ENCODE measurements at regions not wholly inside any gene's neighbourhood (a gene's known extent, or its start where the extent isn't known, plus 50 kb on each side); places are given as distances from the start of the nearest gene placed in this dataset.

DNA sequence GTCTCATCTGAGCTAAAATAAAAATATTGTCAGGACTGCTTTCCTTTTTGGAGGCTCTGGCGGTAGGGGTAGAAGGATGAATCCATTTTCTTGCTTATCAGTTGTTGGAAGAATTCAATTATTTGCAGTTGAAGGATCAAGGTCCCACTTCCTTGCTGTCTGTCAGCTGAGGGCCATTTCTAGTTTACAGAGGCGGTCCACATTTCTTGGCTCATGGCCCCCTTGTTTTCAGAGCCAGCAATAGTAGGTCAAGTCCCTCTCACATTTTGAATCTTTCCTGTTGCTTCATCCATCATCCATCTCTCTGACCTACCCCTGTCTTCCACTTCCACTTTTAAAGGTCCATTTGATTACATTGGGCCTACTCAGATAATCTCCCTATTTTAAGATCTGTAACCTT lies 1099.3 kb upstream of the DIAPH2 start:
- no peak for DNase-seq (ENCODE audit: low spot score)

- DNase-seq (ENCODE audit: low spot score) = no peak
These were observed 1072.3 kb upstream of the DIAPH2 start for GRCh38 chrX:95612350-95612749.

DNA sequence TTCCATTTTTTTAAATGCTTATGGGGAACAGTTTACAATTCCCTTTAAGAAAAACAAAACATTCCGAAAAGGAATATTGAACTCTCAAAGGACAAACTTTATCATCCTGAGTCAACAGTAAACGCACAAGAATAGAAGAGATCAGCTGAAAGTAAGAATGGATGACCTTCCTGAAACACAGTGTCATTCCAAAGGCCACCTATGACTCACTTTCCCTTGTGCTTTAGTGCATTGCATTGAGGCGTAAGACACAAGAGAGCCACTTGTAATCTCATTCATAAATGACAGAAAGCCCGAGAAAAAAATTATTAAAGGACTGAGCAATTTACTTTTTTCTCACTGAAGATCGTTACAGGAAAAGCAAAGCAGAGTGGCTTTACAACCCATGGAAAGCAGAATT lies 1062.4 kb upstream of the DIAPH2 start:
- DNase-seq (ENCODE audit: low spot score) = no peak

DNA sequence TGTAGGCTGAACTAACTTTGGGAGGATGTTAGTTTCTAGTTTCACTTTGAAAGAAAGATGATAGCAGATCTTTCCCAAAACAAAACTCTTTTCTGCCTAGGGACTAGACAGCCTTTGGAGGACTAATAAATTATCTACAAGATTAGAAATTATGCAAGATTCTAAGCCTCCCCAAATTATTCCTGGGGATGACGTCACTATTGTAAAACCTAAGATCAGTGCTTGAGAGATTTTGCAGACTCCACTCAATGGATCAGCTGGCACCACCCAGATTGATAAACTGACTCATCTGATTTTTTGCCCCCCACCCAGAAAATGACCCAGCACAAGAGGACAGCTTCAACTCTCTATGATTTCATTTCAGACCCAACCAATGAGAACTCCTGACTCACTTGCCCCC lies 1057.9 kb upstream of the DIAPH2 start:
- DNase-seq (ENCODE audit: low spot score) = no peak

- DNase-seq (ENCODE audit: low spot score) = no peak
These were observed 1055.8 kb upstream of the DIAPH2 start for GRCh38 chrX:95628796-95629195.

- no peak for DNase-seq (ENCODE audit: low spot score)
These were observed 1054.9 kb upstream of the DIAPH2 start for GRCh38 chrX:95629737-95630136.

GRCh38 chrX:95640226-95640625 lies 1044.4 kb upstream of the DIAPH2 start:
- no peak for DNase-seq (ENCODE audit: low spot score)

- DNase-seq (ENCODE audit: low spot score) = no peak
These were observed 1038.9 kb upstream of the DIAPH2 start for GRCh38 chrX:95645738-95646137.

DNA sequence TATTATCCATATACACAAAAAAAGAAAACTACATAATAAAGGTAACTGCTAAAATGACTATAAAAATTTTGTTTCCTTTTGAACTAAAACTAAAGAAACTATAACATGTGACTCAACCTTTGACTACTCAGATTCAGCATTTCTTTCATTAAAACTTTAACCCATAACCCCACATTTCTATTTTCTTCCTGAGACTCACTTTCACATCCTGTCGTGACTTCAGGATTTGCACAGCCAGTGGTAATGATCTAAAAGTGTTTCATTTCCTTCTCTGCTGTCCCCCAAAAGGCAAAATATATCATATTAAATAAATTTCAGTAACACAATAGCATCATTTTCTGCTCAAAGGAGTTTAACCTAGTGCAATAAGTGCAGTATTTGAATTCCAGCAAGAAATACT lies 1022.4 kb upstream of the DIAPH2 start:
- DNase-seq (ENCODE audit: low spot score) = no peak

DNA sequence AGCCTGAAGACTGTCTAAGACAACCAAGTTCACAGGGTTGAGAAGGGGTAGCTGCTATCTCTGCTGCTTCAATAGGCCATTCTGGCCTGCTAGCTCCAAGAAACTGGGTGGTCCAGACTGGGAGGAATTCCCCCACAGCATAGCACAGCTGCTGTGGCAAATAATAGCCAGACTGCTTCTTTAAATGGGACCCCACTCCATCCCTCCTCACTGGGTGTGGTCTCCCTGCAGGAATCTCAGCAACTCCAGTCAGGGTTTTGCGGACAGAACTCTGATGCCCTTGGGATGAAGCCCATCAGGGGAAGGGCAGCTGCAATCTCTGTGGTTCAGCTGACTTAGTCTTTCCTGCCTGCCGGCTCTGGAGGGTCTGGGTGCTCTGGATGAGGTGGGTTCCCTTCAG lies 1018.6 kb upstream of the DIAPH2 start:
- no peak for DNase-seq (ENCODE audit: low spot score)

DNA sequence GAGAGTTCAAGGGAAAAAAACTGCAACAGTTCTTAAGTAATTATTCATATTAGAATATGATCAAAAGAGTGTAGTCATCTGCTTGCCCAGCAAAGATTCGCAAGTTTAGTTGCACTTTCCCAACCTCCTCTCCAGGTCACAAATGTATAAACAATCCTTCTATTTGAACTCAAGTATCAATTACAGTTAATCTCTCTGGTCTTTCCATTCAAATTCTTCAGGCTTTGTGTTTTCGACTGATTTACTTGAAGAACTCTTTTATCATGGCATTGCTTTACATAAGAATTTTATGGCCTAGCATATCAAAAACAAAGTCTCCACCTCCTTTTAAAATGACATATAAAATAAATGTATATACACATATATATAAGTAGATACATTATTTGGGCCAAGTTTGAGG lies 1009.6 kb upstream of the DIAPH2 start:
- DNase-seq (ENCODE audit: low spot score) = no peak

DNA sequence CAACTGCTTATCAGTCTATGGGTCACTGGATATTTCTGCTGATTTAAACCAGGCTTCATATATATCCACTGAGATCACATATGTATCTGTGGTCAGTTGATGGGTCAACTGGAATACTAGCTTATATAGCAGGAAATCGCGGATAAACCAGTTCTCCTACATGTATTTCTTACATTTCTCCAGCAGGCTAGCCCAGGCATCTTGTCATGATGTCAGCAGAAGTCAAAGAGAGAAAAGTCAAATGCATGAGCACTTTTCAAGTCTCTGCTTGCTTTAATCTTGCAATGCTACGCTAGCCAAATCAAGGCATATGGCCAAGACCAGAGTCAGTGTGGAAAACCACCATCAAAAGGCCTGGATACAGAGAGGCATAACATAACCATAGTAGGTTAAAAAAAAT lies 1008.8 kb upstream of the DIAPH2 start:
- DNase-seq (ENCODE audit: low spot score) = no peak

DNA sequence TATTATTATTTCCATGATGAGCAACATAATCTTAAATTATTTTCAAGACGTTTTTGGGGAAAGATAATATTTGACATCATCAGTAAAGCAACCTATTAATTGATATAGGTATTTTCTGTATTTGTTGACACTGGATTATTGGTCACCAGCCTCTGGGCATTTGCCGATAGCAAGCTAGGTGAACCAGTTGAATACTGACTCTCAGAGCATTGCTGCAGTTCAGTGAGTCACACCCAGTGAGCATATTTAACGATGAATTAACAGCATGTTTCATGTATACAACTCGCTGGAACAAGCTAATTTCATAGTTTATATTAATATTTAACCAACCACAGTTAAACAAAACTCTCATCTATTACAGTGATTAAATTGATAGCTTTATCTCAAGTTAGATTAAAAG lies 1006.0 kb upstream of the DIAPH2 start:
- DNase-seq (ENCODE audit: low spot score) = no peak

GRCh38 chrX:95693365-95693764 lies 991.3 kb upstream of the DIAPH2 start:
- DNase-seq (ENCODE audit: low spot score) = no peak

DNA sequence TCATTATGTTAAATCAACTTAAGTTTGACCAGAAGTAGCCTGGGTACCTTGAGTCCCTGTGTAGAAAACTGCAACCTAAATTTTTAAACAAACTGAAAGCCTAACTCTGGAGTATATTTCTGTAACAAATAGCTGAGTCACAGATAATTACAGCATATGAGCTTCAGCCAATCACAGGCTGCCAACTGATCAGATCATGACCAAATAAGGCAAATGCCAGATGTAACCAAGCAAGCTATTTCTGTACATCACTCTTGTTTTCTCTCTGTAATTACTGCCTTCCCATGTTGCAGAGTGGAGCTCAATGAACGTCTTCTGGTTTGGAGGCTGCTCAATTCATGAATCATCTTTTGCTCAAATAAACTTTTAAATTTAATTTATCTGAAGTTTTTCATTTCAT lies 980.9 kb upstream of the DIAPH2 start:
- no peak for DNase-seq (ENCODE audit: low spot score)

DNA sequence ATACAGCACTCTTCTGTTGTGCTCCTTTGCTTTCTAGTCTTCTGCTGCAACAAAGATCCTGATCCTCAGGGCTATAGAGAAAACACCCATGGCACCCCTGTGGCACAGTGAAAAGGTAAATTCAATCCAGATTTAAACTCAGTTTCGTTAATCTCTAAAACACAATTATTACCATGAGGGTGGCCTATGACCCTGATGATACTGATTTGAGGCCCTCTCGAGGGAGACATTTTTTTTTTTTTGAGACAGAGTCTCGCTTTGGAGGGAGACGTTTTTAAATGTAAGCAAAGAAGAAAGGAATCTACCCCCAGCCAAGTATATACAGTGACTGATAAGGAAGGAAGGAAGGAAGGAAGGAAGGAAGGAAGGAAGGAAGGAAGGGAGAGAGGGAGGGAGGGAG lies 967.8 kb upstream of the DIAPH2 start:
- no peak for DNase-seq (ENCODE audit: low spot score)

GRCh38 chrX:95718746-95719145 lies 965.9 kb upstream of the DIAPH2 start:
- no peak for DNase-seq (ENCODE audit: low spot score)

- no peak for DNase-seq (ENCODE audit: low spot score)
These were observed 963.6 kb upstream of the DIAPH2 start for GRCh38 chrX:95721011-95721410.

GRCh38 chrX:95728446-95728845 lies 956.2 kb upstream of the DIAPH2 start:
- no peak for DNase-seq (ENCODE audit: low spot score)

- no peak for DNase-seq (ENCODE audit: low spot score)
These were observed 955.2 kb upstream of the DIAPH2 start for GRCh38 chrX:95729401-95729800.

DNA sequence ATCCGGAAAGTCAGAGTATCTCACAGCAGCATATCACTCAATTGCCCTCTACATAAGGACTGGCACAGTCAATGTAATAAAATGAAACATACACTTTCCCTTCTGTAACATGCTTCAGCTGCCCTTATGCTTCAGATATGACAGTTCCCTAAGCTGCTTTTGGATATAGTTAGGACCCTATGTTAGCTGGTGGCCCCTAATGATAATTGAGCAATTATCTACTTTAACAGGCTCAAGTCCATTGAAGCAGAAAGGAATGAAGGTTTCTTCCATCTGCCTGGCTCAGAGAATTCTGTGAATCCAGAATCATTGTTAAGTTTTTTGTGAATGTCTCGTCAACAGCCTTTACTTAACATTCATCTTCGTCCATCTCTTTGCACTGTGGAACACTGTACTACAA lies 951.2 kb upstream of the DIAPH2 start:
- DNase-seq (ENCODE audit: low spot score) = no peak

DNA sequence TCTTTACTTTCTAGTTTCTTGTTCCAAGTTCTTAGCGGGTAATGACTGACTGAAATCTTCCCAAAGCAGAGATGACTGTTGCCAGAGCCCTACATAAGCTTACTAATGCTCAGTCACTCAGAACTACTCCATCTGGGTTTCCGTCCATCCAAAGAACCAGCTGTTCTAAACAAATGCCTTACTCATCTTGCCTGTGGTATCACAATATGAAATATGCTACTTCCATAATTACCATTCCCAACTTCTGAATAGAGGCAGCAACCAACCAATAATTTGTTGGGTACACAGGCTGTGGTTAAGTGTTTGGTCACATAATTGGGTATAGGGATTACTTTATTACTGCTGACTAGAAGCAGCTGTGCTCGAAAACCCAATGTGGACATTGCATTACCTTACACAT lies 930.2 kb upstream of the DIAPH2 start:
- DNase-seq (ENCODE audit: low spot score) = no peak

DNA sequence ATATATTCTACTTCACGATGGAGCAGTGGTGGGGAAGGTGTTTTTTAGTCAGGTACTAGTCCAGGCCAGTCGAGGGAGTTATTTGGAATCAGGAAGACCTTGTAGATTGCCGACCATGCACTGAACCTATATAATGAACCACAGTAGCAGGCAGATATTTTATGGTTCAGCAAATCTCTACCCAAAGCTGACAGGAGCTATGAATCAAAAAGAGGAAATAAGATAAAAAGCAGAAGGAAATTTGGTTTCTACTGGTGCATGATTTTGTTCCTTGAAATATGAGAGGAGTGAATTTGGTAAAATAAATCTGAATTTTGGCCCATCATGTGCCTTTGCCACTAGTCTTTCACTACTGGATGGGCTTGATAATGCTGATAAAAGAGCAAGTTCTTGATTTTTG lies 924.3 kb upstream of the DIAPH2 start:
- DNase-seq (ENCODE audit: low spot score) = no peak

DNA sequence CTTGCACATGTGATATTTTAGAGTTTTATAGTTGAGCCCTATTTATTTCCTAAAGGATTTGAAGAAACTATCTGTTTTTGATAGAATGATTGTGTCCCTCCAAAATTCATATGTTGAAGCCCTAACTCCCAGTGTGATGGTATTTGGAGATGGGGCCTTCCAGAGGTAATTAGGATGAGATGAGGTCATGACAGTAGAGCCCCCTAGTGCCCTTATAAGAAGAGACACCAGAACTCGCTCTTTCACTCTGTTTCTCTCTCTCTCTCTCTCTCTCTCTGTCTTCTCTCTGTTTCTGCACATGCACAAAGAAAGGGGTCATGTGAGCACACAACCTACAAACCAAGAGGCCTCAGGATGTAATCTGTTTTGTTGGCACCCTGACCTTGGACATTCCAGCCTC lies 921.9 kb upstream of the DIAPH2 start:
- no peak for DNase-seq (ENCODE audit: low spot score)

- peak; percentile 18 for DNase-seq (ENCODE audit: low spot score)
These were observed 919.6 kb upstream of the DIAPH2 start for GRCh38 chrX:95764972-95765451.
